B cell (primary cell): ENCODE measurements at regions not wholly inside any gene's neighbourhood (a gene's known extent, or its start where the extent isn't known, plus 50 kb on each side); places are given as distances from the start of the nearest gene placed in this dataset.

ENCODE experiments used
- CTCF ChIP-seq: fragments of 200-600 bp; IDR thresholded peaks from one replicate; pipeline ENCODE4 v1.8.0; 2022; ENCODE audit warnings: antibody characterized with exemption, mild to moderate bottlenecking
- EZH2 ChIP-seq: IDR thresholded peaks from 2 replicates; pipeline ENCODE4 v1.6.1; 2012; ENCODE audit warnings: borderline replicate concordance, low read depth, mild to moderate bottlenecking, moderate library complexity, low read length; ENCODE audit not compliant: insufficient read depth, poor library complexity, severe bottlenecking

DNA sequence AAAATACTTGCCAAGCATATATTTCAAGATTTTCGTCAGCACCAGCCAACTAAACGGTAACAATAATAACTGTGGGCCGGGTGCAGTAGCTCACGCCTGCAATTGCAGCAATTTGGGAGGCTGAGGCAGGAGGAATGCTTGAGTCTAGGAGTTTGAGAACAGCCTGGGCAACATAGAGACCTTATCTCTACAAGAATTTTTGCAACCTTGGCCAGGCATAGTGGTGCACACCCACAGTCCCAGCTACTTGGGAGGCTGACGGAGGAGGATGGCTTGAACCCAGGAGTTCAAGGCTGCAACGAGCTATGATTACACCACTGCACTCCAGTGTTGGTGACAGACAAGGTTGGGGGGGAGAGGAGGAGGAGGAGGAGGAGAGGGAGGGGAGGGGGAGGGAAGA is 145.0 kb upstream of the TIAM1 start:
- TF ChIP-seq CTCF, result no peak
- TF ChIP-seq EZH2, result no peak
